ENCODE measurements at regions not wholly inside any gene's neighbourhood (a gene's known extent, or its start where the extent isn't known, plus 50 kb on each side); places are given as distances from the start of the nearest gene placed in this dataset.
"Not testable (repeated sequence)": the region's sequence is repeated elsewhere in the genome, so short reads cannot be mapped to it uniquely, and the experiment has no call there.

GRCh38 chr13:53285896-53286430 lies 257.4 kb downstream of the OLFM4 start:
- no peak for DNase-seq (ENCODE audit: low spot score)

- no peak for DNase-seq (ENCODE audit: low spot score)
Observed at GRCh38 chr13:53298396-53298795, 269.8 kb downstream of the OLFM4 start.

DNA sequence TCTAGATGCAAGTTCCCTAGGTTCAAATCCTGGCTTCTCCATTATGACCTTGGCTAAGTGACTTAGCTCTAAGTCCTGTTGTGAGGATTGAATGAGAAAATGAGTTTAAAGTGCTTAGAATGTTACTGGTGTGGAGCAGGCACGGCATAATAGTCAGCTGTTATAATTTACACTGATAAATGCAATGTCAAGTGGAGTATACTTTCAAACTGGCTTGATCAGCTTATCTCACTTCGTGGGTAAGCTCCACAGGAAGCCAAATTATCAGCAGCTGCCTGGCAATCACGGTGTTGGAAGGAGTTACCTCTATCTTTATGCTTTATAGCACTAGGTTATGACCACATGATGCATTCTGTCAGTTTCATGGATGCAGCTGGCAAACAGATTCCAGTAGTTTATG lies 272.8 kb downstream of the OLFM4 start:
- DNase-seq (ENCODE audit: low spot score), result no peak

- not testable (repeated sequence) for DNase-seq (ENCODE audit: low spot score)
Observed at GRCh38 chr13:53305419-53305818, 276.8 kb downstream of the OLFM4 start.

DNA sequence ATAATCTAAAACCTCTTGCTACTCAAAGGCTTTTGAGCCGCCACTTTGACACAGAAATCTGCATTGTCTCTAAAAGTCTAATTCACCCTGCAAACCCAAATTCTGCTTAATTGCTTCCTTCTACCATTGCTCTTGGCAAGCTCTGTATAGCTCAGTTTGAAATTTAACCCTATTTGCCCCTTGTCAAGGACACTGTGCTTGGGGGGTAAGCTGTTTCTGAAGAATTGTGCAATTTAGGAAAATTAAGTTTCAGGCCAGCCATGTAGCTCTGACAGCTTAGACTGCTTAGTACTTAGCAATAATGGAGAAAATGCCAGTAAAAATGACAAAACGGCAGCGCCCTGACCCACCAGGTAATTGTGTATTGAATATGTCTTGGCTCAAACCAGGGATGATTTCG lies 282.2 kb downstream of the OLFM4 start:
- DNase-seq (ENCODE audit: low spot score), result no peak

GRCh38 chr13:53311561-53311960 lies 282.9 kb downstream of the OLFM4 start:
- no peak for DNase-seq (ENCODE audit: low spot score)

DNA sequence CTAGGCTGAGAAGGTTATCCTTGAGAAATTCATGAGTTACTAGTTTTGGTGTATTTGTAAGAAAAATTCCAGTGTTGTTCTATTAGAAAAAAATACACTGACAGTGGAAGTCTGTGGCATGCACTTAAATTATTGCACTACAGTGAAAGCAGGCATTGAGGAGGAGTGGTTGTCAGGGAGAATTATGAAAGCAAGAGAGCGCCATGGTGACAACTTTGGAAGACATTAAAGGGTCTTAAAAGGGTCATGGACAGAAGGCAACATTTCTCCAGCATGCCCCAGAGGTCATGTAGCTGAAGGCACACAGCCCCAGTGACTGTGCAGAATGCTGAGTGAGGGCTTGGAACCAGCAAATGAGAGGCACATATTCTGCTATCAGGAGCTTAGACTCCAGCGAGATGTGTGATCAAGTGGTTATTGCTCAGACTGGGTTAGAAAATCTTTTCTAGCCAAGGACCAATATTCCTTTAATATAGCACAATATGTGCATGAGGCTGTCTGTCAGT lies 292.7 kb downstream of the OLFM4 start:
- DNase-seq (ENCODE audit: low spot score), result no peak

DNA sequence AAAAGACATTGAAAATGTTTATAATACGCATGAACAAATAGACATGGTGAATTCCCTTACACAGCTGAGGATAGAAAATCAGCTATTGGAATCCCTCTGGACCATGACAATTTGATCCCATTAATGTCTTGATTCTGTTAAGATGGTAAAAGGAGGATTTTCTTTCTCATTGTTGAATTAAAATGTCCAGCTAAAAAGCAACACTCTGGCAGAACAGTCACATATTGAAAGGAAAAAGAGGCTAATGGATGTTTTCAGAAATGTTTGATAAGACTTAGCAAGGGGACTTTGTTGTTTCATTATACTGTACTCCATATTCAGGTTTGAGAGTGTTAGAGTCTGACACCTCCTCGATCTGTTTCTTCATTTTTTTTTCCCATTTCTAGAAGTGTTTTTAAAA lies 296.0 kb downstream of the OLFM4 start:
- DNase-seq (ENCODE audit: low spot score), result no peak

DNA sequence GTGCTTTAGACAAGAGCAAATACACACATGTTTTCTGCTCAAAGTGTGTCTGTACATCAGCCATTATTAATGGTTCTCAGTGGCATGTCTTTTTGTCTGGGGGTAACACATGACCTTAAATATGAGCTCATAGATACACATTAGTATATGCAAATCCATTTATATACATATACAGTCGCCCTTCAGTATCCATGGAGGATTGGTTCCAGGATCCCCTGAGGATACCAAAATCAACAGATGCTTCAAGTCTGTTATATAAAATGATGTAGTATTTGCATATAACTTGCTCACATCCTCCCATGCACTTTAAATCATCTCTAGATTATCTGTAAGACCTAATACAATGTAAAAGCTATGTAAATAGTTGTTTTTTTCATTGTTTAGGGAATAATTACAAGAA lies 298.1 kb downstream of the OLFM4 start:
- no peak for DNase-seq (ENCODE audit: low spot score)

DNA sequence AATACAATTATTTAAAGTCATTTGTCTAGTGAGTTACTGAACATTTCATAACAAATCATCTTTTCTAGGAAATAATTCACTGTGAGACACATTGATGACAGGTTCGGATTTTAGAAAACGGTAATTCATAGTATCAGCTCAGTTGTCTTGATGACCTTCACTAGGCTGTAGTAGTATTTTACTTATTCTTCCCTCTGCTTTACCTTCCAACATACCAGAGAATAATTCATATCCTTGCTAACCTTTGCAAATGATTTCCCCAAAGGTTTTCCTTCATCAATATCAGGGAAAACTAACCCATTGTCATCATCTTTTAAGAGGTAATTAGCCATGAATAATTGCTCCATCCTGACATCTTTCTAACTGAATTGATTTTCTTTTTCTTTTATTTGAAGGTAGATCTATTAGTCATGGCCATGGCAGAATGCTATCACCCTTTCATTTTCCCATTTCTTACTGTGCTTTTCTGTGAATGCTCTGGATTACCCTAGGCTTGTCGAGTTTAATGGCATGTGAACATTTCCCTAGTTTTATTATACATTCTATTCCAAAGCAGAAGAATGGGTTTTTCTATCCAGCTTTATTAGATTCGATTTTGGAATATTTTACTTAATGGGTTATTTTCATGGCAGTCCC lies 299.2 kb downstream of the OLFM4 start:
- no peak for DNase-seq (ENCODE audit: low spot score)

DNA sequence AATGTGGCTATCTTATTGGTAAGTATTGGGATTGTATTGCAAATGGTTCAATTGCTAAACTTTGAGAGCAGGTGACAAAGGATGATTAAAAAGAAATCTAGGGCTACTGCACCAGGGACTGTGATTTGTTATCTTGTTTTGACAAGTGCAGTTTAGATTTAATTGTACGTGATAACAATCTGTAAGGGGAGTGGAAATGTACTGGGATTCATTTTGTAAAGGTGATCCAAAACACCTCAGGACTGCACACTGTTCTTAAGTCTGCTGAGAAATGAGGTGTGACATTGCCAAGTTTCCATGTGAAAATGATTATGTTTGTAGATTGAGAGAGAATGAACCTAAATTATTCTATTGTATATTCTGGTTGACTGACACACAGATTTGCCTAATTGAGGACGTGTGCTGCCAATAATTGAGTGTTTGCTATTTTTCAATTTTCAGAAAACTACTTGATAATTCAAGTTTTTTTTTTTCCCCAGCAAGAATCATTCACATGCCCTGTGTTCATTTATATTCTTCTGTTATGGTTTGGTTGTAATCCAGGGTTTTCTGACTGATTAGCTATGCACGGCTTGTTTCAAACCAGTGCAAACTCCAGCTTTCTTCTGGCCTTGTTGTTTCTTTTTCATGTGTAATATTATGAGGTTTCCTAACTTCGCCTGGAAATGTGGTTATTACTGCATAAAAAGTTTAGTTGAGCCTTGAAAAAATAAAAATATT lies 308.0 kb downstream of the OLFM4 start:
- no peak for DNase-seq (ENCODE audit: low spot score)

GRCh38 chr13:53338760-53339159 lies 310.1 kb downstream of the OLFM4 start:
- no peak for DNase-seq (ENCODE audit: low spot score)

- no peak for DNase-seq (ENCODE audit: low spot score)
Observed at GRCh38 chr13:53340505-53341143, 312.0 kb downstream of the OLFM4 start.

DNA sequence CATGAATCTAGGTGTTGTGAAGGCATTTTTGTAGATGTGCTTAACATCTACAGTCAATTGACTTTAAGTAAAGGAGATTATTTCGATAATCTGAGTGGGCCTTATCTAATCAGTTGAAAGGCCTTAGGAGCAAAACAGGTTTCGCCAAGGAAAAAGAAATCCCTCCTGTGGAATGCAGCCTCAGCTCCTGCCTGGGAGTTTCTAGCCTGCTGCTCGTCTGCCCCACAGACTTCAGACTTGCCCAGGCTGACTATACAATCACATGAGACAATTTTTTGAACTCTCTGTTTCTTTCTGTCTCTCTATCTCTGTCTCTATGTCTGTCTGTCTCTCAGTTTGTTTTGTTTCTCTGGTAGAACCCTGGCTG lies 312.5 kb downstream of the OLFM4 start:
- DNase-seq (ENCODE audit: low spot score), result no peak

DNA sequence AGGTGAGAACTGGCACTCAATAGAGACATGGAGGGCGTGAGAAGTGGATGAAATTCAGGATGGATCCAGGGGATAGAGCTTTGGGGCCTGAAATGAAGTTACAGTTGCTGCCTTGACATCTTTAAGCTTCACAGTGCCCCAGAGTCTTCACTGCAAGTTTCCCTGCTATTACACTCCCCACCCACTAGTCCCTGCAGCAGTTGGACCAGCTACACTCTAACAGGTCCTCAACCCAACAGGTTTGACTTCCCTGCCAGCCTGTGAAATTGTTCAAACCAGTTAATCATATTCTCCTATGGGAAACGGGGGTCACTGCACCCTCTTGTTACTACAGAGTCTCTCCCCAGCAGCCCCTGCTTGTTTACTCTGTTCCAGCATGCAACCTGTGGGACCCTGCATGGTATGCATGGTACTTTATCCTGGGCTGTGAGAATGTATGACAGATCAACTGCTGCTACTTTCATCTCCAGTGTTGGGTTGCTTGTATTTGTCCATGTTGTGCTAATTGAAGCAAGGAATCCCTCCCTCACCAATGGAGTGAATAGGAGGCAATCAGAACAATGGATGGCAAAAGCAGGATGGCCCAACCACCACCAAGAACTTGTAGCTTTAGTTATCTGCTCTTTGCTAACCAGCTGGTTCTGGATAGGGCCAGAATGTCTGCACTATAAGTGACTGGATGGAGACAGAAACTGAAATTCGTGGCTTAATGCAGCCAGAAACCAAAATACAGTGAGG lies 314.2 kb downstream of the OLFM4 start:
- no peak for DNase-seq (ENCODE audit: low spot score)

GRCh38 chr13:53343361-53343744 lies 314.7 kb downstream of the OLFM4 start:
- DNase-seq (ENCODE audit: low spot score), result no peak

DNA sequence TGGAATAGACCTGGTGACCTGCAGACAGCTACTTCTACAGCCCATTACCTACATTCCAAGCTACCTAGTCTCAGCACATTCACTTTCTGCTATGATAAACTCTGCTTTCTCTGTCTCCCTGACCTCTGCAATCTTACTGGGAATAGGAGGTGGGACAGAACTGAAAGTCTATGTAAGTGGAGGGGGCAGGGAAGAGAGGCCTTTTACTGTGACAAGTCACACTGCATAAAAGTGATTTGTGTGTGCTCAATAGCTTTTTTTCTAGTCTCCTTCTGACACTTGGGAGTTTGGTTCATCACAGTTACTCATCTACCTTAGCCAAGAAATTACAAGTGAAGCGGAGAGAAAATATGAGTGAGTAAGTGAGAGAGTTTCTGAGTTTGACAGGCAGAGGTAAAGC lies 322.4 kb downstream of the OLFM4 start:
- no peak for DNase-seq (ENCODE audit: low spot score)

DNA sequence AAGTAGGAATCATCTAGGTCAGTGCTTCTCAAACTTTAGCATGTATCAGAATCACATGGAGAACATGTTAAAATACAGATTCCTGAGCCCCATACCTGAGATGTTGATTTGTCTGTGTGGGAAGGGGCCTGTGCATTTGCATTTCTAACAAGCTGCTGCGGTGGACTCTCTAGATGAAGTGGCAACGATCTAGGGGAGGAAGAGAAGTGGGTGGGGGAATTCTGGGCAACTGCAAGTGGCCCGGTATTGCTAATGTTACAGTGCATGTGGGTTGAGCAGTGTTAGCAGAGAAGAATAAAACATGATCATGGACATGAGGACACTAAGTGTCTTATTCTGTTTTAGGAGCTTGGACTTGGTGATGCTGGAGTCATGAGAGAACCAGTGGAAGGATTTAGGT lies 329.0 kb downstream of the OLFM4 start:
- no peak for DNase-seq (ENCODE audit: low spot score)

GRCh38 chr13:53368948-53369347 lies 340.3 kb downstream of the OLFM4 start:
- DNase-seq (ENCODE audit: low spot score), result no peak

GRCh38 chr13:53379485-53379884 lies 350.9 kb downstream of the OLFM4 start:
- DNase-seq (ENCODE audit: low spot score), result no peak

- no peak for DNase-seq (ENCODE audit: low spot score)
Observed at GRCh38 chr13:53382008-53382407, 353.4 kb downstream of the OLFM4 start.

GRCh38 chr13:53398051-53398450 lies 369.4 kb downstream of the OLFM4 start:
- no peak for DNase-seq (ENCODE audit: low spot score)
